SJSA1 (cell line): ENCODE measurements at regions not wholly inside any gene's neighbourhood (a gene's known extent, or its start where the extent isn't known, plus 50 kb on each side); places are given as distances from the start of the nearest gene placed in this dataset.

Source experiments
- DNase-seq, 2 experiments: peaks; one replicate each; pipeline ENCODE4 v3.0.0-alpha.2; 2015 to 2020; ENCODE audit warnings: low spot score in 2 of 2, low read depth in 1 of 2
- H3K27ac ChIP-seq: fragments of 250-450 bp; sonication (Bioruptor Pico); 2 replicates; pipeline ENCODE4 v1.5.1; 2020; ENCODE audit warnings: mild to moderate bottlenecking, moderate library complexity
- H3K27me3 ChIP-seq: fragments of 250-450 bp; sonication (Bioruptor Pico); replicated peaks from 2 replicates; pipeline ENCODE4 v1.5.1; 2020; ENCODE audit warnings: mild to moderate bottlenecking, moderate library complexity
- H3K36me3 ChIP-seq: fragments of 250-450 bp; sonication (Bioruptor Pico); 2 replicates; pipeline ENCODE4 v1.5.1; 2020; ENCODE audit warnings: mild to moderate bottlenecking
- H3K4me1 ChIP-seq: fragments of 250-450 bp; sonication (Bioruptor Pico); replicated peaks from 2 replicates; pipeline ENCODE4 v1.6.1; 2021; ENCODE audit warnings: mild to moderate bottlenecking
- H3K4me3 ChIP-seq: fragments of 250-450 bp; sonication (Bioruptor Pico); 2 replicates; pipeline ENCODE4 v1.5.1; 2020; ENCODE audit warnings: mild to moderate bottlenecking
- H3K9me3 ChIP-seq: fragments of 250-450 bp; sonication (Bioruptor Pico); replicated peaks from 2 replicates; pipeline ENCODE4 v1.5.1; 2020; ENCODE audit warnings: mild to moderate bottlenecking

GRCh38 chr5:106113922-106114321, 1556.8 kb downstream of the EFNA5 start:
- no peak overlapping the region for H3K27ac ChIP-seq
- H3K4me1 ChIP-seq: peaks cover 11% of the 10 kb centered on the region
- no peaks in the 10 kb centered on the region for H3K36me3 ChIP-seq
- H3K4me3 ChIP-seq: no peak overlapping the region
- H3K27me3 ChIP-seq: no peaks in the 10 kb centered on the region
- H3K9me3 ChIP-seq: no peaks in the 10 kb centered on the region
- DNase-seq: no peak

GRCh38 chr5:106106384-106106783, 1564.4 kb downstream of the EFNA5 start:
- peaks cover 14% of the 10 kb centered on the region for H3K4me1 ChIP-seq
- peak overlapping the region; percentile 63 for H3K27ac ChIP-seq
- H3K27me3 ChIP-seq: no peaks in the 10 kb centered on the region
- peak in 1 of 2 experiments; percentile 57 for DNase-seq
- no peaks in the 10 kb centered on the region for H3K9me3 ChIP-seq
- H3K4me3 ChIP-seq: no peak overlapping the region
- H3K36me3 ChIP-seq: no peaks in the 10 kb centered on the region

- Histone ChIP-seq H3K4me1 (peaks cover 7% of the 10 kb centered on the region), H3K4me3 (no peak overlapping the region), H3K9me3 (no peaks in the 10 kb centered on the region), H3K36me3 (no peaks in the 10 kb centered on the region), H3K27me3 (no peaks in the 10 kb centered on the region), H3K27ac (no peak overlapping the region)
- DNase-seq: no peak
Observed at GRCh38 chr5:106097340-106097739, 1573.4 kb downstream of the EFNA5 start.

- H3K27ac ChIP-seq: no peak overlapping the region
- no peaks in the 10 kb centered on the region for H3K36me3 ChIP-seq
- no peak overlapping the region for H3K4me3 ChIP-seq
- no peak for DNase-seq
- H3K27me3 ChIP-seq: no peaks in the 10 kb centered on the region
- no peaks in the 10 kb centered on the region for H3K9me3 ChIP-seq
- H3K4me1 ChIP-seq: peaks cover 7% of the 10 kb centered on the region
Observed at GRCh38 chr5:106094839-106095238, 1575.9 kb downstream of the EFNA5 start.

- Histone ChIP-seq H3K27ac (no peak overlapping the region), H3K4me3 (no peak overlapping the region)
- peak; percentile 37 to 55 for DNase-seq
Observed at GRCh38 chr5:106094204-106094607, 1576.5 kb downstream of the EFNA5 start.

GRCh38 chr5:106093134-106093533, 1577.6 kb downstream of the EFNA5 start:
- DNase-seq: no peak
- Histone ChIP-seq H3K27me3 (no peaks in the 10 kb centered on the region), H3K27ac (no peak overlapping the region), H3K4me3 (no peak overlapping the region), H3K4me1 (peaks cover 7% of the 10 kb centered on the region), H3K9me3 (no peaks in the 10 kb centered on the region), H3K36me3 (no peaks in the 10 kb centered on the region)

More at GRCh38 chr5:106094204-106094607, 1576.5 kb downstream of the EFNA5 start:
- Histone ChIP-seq H3K9me3 (no peaks in the 10 kb centered on the region), H3K27me3 (no peaks in the 10 kb centered on the region), H3K4me1 (peaks cover 7% of the 10 kb centered on the region), H3K36me3 (no peaks in the 10 kb centered on the region)

- DNase-seq: no peak
- no peaks in the 10 kb centered on the region for H3K27me3 ChIP-seq
- H3K36me3 ChIP-seq: no peaks in the 10 kb centered on the region
- no peak overlapping the region for H3K4me3 ChIP-seq
- H3K9me3 ChIP-seq: no peaks in the 10 kb centered on the region
- peaks cover 7% of the 10 kb centered on the region for H3K4me1 ChIP-seq
- H3K27ac ChIP-seq: no peak overlapping the region
Observed at GRCh38 chr5:106092455-106092854, 1578.3 kb downstream of the EFNA5 start.

- Histone ChIP-seq H3K27me3 (no peaks in the 10 kb centered on the region), H3K36me3 (no peaks in the 10 kb centered on the region), H3K4me1 (peaks cover 3% of the 10 kb centered on the region), H3K4me3 (no peak overlapping the region), H3K27ac (no peak overlapping the region), H3K9me3 (no peaks in the 10 kb centered on the region)
- no peak for DNase-seq
Observed at GRCh38 chr5:106089073-106089472, 1581.7 kb downstream of the EFNA5 start.

GRCh38 chr5:106088462-106088861, 1582.3 kb downstream of the EFNA5 start:
- Histone ChIP-seq H3K36me3 (no peaks in the 10 kb centered on the region), H3K4me3 (no peak overlapping the region), H3K9me3 (no peaks in the 10 kb centered on the region), H3K27ac (no peak overlapping the region), H3K4me1 (no peaks in the 10 kb centered on the region), H3K27me3 (no peaks in the 10 kb centered on the region)
- DNase-seq: no peak

- Histone ChIP-seq H3K36me3 (no peaks in the 10 kb centered on the region), H3K27ac (no peak overlapping the region), H3K27me3 (no peaks in the 10 kb centered on the region), H3K4me1 (no peaks in the 10 kb centered on the region), H3K4me3 (no peak overlapping the region), H3K9me3 (no peaks in the 10 kb centered on the region)
- DNase-seq: no peak
Observed at GRCh38 chr5:106086352-106086751, 1584.4 kb downstream of the EFNA5 start.

GRCh38 chr5:106085556-106085955, 1585.2 kb downstream of the EFNA5 start:
- Histone ChIP-seq H3K27me3 (no peaks in the 10 kb centered on the region), H3K27ac (no peak overlapping the region), H3K9me3 (no peaks in the 10 kb centered on the region), H3K4me1 (no peaks in the 10 kb centered on the region), H3K4me3 (no peak overlapping the region), H3K36me3 (no peaks in the 10 kb centered on the region)
- no peak for DNase-seq

GRCh38 chr5:106085136-106085535, 1585.6 kb downstream of the EFNA5 start:
- no peaks in the 10 kb centered on the region for H3K4me1 ChIP-seq
- no peak overlapping the region for H3K4me3 ChIP-seq
- no peak overlapping the region for H3K27ac ChIP-seq
- DNase-seq: no peak
- no peaks in the 10 kb centered on the region for H3K36me3 ChIP-seq
- H3K27me3 ChIP-seq: no peaks in the 10 kb centered on the region
- no peaks in the 10 kb centered on the region for H3K9me3 ChIP-seq

GRCh38 chr5:106080535-106080934, 1590.2 kb downstream of the EFNA5 start:
- no peak overlapping the region for H3K4me3 ChIP-seq
- no peaks in the 10 kb centered on the region for H3K27me3 ChIP-seq
- DNase-seq: no peak
- H3K9me3 ChIP-seq: no peaks in the 10 kb centered on the region
- no peak overlapping the region for H3K27ac ChIP-seq
- H3K36me3 ChIP-seq: no peaks in the 10 kb centered on the region
- H3K4me1 ChIP-seq: no peaks in the 10 kb centered on the region

GRCh38 chr5:106076655-106077054, 1594.1 kb downstream of the EFNA5 start:
- DNase-seq: no peak
- H3K4me1 ChIP-seq: no peaks in the 10 kb centered on the region

GRCh38 chr5:106072208-106072607, 1598.5 kb downstream of the EFNA5 start:
- no peak overlapping the region for H3K27ac ChIP-seq
- H3K9me3 ChIP-seq: no peaks in the 10 kb centered on the region
- no peaks in the 10 kb centered on the region for H3K27me3 ChIP-seq
- no peaks in the 10 kb centered on the region for H3K36me3 ChIP-seq
- H3K4me1 ChIP-seq: no peaks in the 10 kb centered on the region
- no peak for DNase-seq
- no peak overlapping the region for H3K4me3 ChIP-seq

More at GRCh38 chr5:106076655-106077054, 1594.1 kb downstream of the EFNA5 start:
- H3K36me3 ChIP-seq: no peaks in the 10 kb centered on the region
- no peaks in the 10 kb centered on the region for H3K27me3 ChIP-seq
- H3K27ac ChIP-seq: no peak overlapping the region
- no peak overlapping the region for H3K4me3 ChIP-seq
- no peaks in the 10 kb centered on the region for H3K9me3 ChIP-seq
